ENCODE measurements at regions not wholly inside any gene's neighbourhood (a gene's known extent, or its start where the extent isn't known, plus 50 kb on each side); places are given as distances from the start of the nearest gene placed in this dataset.

DNA sequence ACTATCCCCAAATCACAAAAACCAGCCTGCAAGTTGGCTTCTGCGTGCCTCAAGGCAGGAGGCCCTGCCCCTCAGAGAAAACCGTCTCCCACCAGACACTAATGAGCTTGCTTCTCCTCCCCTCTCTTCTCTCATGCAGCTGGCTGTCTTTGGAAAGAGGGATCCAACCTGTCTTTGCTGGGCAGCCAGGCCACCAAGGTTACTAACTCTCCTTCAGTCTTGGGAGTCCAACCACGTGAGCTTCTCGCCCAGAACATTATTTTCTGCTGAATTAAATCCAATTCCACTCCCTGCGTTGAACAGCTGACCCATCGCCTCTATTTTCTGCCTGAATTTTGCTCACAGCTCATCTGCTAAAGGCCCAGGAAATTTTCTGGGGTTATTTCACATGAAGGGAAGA, 291.3 kb upstream of the NCKAP5 start:
- TF ChIP-seq, protein P1, sequence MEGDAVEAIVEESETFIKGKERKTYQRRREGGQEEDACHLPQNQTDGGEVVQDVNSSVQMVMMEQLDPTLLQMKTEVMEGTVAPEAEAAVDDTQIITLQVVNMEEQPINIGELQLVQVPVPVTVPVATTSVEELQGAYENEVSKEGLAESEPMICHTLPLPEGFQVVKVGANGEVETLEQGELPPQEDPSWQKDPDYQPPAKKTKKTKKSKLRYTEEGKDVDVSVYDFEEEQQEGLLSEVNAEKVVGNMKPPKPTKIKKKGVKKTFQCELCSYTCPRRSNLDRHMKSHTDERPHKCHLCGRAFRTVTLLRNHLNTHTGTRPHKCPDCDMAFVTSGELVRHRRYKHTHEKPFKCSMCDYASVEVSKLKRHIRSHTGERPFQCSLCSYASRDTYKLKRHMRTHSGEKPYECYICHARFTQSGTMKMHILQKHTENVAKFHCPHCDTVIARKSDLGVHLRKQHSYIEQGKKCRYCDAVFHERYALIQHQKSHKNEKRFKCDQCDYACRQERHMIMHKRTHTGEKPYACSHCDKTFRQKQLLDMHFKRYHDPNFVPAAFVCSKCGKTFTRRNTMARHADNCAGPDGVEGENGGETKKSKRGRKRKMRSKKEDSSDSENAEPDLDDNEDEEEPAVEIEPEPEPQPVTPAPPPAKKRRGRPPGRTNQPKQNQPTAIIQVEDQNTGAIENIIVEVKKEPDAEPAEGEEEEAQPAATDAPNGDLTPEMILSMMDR (IDR thresholded peaks at IDR 0.05), result no peak
- TF ChIP-seq POLR2A (IDR thresholded peaks at IDR 0.05; ENCODE audit: low read depth) (no peak), POLR2AphosphoS5 (IDR thresholded peaks at IDR 0.05) (no peak), EP300 (IDR thresholded peaks at IDR 0.05) (no peak)

All from esophagus muscularis mucosa (tissue), 4 donors.